ENCODE measurements at regions not wholly inside any gene's neighbourhood (a gene's known extent, or its start where the extent isn't known, plus 50 kb on each side); places are given as distances from the start of the nearest gene placed in this dataset.

- no peak for DNase-seq
These were observed 81.5 kb upstream of the PRICKLE2 start for GRCh38 chr3:64306745-64307144.

DNA sequence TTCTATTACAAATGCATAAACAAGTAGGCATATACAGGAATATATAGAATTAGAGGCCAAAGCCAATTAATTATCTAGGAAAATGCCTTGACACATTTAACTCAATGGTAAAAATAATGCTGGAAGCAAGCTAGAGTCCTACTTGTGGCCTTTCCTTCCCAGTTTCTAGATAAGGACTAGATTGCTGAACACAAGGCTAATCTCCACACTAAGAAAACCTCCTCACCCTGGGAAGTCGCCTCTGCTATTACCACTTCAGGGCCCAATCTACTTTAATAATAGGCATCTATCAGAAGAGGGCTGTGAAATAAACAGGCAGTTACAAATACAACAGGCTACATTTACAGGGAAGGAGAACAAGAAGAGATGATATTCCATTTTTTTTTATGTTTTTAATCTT is 80.5 kb upstream of the PRICKLE2 start:
- DNase-seq, result no peak

GRCh38 chr3:64304828-64305410 is 79.7 kb upstream of the PRICKLE2 start:
- DNase-seq, result no peak

DNA sequence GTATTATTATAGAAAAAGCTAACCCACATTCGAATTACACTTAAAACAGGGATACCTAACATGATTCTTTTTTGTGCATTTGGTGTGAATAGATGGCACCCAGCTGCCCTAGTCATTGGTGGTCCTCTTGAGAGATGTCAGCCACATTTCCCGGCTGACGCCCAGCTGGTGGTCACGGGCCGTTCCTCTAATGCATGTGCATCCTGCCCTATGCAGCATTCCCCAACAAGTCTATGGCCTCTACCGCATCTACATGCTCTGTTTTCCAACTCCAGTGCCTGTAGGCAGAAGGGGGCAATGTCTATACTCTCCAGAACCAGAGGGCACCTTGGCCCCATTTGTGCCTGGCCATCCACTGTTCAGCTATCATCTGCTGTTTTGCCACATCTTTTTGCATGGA is 78.6 kb upstream of the PRICKLE2 start:
- no peak for DNase-seq

DNA sequence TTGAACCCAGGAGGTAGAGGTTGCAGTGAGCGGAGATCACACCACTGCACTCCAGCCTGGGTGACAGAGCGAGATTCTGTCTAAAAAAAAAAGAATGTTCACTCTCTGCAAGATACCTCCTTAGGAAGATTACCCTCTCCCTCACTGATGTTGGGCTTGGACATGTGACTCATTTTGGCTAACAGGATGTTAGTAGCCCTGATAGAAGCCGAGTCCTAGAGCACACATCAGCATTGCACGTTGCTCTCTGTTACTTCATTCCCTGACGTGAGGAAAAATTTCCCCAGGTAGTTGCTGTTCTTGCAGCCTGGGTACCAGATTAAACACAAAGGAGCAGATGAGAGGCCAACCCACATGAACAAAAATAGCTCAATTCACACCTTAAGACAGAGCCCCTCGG is 78.1 kb upstream of the PRICKLE2 start:
- no peak for DNase-seq

GRCh38 chr3:64301476-64301875 is 76.2 kb upstream of the PRICKLE2 start:
- DNase-seq, result no peak

DNA sequence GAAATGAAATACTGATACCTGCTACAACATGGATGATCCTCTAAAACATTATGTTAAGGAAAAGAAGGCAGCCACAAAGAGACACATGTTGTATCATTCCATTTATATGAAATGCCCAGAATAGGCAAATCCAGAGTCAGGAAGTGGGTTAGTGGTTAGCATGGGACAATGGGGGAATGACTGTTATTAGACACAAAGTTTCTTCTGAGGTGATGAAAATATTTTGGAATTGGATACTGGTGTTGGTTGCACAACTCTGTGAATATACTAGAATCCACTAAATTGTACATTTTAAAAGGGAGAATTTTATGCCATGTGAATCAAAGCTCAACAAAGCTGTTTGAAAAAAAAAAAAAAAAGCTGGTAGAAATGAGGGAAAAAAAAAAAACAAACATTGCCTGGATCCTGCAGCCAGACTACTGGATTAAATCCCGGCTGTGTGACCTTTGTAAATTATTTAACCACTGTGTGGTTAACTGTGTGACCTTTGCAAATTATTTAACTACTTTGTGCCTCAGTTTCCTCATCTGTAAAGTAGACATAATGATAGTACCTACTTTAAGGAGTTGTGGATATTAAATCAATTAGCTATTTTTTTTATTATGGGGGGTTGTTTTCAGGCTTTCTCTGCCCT is 75.6 kb upstream of the PRICKLE2 start:
- no peak for DNase-seq

DNA sequence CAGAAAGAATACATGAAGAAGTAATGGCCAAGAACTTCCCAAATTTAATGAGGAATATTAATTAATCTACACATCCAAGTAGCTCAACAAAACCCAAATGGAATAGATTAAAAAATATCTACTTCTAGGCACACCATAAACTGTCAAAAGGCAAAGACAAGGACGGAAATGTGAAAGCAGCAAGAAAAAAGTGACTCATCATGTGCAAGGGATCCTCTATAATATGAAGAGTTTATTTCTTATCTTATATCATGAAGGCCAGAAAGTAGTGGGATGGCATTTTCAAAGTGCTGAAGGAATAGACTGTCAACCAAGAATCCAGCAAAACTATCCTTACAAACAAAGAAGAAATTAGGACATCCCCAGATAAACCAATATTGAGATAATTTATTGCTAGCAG is 73.9 kb upstream of the PRICKLE2 start:
- no peak for DNase-seq

- no peak for DNase-seq
These were observed 72.3 kb upstream of the PRICKLE2 start for GRCh38 chr3:64297563-64297962.

DNA sequence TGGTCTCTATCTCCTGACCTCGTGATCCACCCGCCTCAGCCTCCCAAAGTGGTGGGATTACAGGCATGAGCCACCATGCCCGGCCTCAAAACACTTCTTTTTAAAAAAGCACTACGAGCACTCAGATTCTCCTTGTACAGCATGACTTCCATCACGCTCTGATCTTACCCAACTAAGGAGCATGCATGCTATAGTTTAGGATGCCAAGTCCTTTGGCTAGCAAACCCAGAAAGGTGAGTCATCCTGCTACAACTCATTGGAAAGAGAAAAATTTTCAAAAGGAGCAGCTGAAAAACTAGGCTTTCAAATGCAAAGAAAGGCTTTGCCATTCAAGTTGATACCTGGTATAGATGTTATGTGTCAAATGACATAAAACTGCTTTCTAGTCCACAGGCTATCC is 70.3 kb upstream of the PRICKLE2 start:
- DNase-seq, result no peak

- no peak for DNase-seq
These were observed 69.5 kb upstream of the PRICKLE2 start for GRCh38 chr3:64294771-64295170.

- DNase-seq, result no peak
These were observed 67.9 kb upstream of the PRICKLE2 start for GRCh38 chr3:64293121-64293520.

GRCh38 chr3:64291956-64292355 is 66.7 kb upstream of the PRICKLE2 start:
- DNase-seq, result no peak

- DNase-seq, result no peak
These were observed 66.1 kb upstream of the PRICKLE2 start for GRCh38 chr3:64291345-64291744.

DNA sequence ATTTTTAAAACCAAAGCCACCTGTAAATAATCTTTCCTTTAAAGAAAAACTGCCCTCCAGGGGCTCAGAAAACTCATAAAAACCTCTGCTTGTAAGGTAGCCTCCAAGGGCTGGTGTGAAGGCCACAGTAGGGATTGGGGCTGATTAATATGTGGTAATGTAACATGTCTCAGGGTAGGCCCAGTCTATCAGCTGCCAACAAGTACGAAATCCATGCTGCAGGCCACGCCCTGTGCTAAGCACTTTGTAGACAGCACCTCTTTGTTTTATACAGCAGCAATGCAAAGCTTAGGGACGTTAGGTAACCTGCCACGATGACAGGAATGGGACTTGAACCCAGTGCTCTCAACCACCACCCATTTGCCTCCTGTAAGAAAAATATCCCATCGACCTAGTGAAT is 65.6 kb upstream of the PRICKLE2 start:
- no peak for DNase-seq

- no peak for DNase-seq
These were observed 64.9 kb upstream of the PRICKLE2 start for GRCh38 chr3:64290161-64290560.

GRCh38 chr3:64289622-64290021 is 64.4 kb upstream of the PRICKLE2 start:
- DNase-seq, result peak; percentile 66

- no peak for DNase-seq
These were observed 53.4 kb upstream of the PRICKLE2 start for GRCh38 chr3:64278625-64279024.

DNA sequence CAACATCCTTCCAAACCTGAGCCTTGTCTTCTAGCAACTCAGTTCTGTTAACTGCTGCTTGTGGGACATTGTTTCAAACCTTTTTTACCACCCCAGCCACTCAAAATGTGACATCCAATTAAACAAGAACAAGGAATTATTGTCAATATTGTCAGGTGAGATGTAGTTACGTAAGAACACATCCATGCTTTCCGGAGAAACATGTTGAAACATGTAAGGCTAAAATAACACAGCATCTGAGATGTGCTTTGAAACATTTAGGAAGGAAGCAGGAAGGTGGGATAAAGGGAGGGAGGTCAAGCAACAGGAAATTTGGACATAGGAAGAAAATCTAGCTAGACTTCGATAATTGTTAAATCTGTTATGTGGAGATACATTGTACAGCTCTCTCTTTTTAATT is 50.9 kb upstream of the PRICKLE2 start:
- no peak for DNase-seq
